ENCODE measurements at regions not wholly inside any gene's neighbourhood (a gene's known extent, or its start where the extent isn't known, plus 50 kb on each side); places are given as distances from the start of the nearest gene placed in this dataset.
A peak's percentile ranks its signal among the peaks of the same experiment; 100 is the strongest.

DNA sequence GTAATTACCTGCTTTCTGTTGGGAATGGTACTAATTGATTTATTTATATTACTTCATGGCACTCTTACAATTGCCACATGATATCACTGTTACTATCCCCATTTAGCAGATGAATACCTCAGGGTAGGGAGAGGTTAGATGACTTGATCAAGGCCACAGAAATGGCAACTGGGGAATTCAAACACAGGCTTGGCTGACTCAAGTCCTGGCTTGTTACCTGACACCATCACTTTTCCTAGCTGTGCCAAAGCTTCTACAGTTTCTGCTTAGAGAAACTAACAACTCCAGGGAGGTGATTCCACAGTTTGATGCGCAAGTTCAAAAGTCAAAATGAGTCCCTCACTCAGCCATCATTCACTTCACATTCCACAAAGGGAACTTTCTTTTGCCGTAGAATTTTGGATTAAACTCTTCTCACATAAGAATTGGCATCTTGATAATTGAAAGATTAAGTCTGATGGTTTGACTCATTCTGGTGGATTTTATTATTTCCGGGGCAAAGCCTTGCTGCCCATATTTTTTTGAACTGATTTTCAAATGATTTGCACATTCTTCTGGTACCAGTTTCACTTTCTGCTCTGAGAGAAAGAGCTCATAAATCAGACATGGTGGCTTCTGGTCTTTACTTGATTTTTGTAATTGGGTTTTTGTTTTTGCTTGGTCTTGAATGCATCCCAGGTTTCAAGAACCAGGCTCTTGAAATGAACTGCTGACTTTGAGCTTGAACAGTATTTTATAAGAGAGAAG lies 656.8 kb downstream of the BCL11A start:
- DNase-seq = no peak

DNA sequence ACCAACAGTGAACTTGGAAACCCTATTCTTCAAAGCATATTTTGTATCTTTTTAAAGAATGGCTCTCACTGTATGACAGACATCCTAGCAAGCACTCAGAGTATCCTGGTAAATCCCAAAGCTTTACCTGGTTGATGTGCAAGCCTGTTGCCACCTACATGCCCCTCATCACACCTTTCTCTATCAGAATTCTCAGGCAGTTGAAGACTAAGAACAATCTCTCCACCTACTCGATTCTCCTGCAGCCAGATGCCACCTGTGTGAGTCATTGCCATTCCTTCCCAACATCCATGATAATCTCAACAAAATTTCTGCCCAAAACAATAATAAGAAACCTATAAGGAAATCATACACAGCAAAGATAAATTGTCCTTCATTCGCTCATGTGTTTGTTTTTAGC lies 659.8 kb downstream of the BCL11A start:
- no peak for DNase-seq

DNA sequence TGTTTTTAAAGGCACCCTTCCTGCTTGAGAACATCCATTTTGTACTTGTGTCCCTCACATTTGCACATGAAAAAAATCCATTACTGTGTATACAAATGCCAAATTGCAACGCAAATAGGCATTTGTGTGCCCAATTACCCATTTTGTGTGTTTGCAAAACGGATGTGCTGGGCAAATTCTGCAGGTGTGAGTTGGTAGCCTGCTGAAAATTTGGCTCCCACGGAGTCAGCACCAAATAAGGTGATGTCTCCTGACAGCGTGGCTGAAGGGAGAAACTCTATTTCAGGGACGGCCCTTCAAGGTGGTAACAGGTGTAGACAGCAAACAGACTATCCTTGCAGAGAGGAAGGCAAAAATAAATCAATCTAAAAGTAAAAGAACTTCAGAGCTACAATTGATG lies 661.1 kb downstream of the BCL11A start:
- DNase-seq = no peak

DNA sequence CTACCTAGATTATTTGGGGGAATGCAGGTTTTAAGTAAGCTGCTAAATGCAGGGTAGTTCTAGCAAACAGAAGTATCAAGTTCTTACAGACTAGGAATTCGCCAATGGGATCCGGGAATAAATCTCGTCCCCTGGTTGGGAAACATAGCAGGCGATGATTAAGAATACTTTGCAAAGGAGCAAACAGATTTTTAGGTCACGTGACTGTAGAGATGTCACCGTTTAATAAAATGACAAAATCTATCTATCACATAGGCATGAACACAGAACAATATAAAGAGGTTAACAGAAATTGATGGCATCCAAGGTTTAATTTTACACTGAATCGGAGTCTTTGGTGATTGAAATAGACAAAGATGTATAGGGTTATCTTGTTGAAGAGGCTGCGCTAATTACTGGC lies 664.1 kb downstream of the BCL11A start:
- no peak for DNase-seq

DNA sequence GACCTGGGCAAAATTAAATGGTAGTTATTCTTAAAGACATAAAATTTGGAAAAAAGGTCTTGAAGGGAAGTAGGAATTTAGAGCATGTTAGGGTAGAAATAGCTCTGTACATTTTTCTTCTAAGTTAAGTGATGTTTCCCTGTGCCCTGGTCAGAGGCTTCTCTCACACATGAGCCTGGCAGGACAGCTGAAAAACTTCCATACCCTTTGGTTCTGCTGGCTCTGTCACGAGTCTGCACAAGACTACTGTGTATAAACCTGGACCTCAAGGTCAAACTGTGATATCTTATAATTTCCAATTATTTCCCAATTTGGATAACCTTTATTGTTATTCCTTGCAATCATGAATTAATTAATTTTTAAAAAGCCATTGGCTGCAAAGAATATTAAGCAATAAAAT lies 664.7 kb downstream of the BCL11A start:
- no peak for DNase-seq

DNA sequence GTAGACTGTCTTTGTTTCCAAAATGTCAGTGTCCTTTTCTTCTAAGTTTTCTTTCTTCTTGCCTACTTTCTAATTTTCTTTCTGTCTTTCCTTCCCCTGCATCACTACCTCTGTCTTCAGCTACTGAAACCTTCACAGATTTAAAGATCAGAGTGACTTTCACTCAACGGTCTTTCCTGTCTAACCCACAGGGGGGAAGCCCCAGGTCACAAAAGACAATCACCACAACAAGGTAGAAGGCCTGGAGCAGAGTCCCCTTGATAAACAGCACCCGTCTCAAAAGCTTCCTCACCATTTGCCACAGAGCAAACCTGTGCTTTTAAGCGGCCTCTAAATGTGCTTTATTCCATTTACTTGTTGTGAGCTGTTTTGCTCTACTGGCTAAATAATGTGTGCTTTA lies 665.4 kb downstream of the BCL11A start:
- DNase-seq = no peak

DNA sequence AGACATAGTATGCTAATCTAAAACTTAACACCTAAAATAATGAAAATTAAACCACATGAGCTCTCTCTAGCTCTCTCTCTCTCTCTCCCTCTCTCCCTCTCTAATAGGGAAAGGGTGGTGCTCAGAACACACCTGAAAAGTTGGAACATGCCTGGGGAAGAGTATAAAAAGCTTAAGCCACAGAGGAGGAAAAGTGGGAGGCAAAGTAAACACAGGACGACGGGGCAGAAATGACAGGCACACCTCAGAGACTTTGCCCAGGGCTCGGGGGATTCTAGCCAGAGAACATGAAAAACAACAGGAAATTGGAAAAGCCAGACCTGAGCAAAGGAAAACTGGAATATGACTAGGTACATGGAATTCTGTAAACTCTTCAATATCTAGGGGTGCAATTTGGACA lies 666.1 kb downstream of the BCL11A start:
- DNase-seq = no peak

DNA sequence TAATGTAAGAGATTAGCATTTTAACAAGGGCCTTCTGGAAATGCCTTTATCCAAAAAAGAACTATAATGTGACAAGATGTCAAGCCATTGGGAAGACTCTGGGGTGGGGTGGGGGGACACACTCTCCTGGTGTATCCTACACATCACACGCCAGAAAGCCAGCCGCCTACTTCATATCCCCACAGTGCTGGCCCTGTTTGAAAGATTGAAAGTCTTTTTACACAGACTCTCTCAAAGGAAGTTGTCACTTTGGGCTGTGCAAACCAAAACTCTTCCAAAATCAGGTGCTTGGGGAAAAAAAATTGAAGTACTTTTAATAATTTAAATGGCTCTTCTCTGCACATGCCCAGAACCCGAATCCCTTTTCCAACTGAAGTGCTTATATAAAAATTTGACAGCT lies 666.7 kb downstream of the BCL11A start:
- DNase-seq = no peak

DNA sequence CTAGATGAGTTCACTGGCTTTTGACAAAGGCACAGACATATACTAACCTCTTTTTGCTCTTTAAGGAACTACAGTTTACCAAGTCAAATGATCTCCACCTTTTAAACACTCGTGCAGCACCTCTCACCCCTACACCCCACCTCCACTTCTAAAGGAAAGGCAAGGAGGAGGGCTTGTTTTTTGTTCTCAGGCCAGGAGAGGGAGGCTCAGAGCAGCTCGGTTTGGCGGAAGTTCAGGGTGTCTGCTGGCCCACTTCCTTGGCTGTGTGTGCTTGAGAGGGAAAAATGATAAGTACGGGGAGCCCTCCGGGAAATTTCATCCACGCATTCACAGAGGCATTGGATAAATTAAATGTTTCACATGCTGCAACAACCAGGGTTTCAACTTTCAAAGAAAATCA lies 667.9 kb downstream of the BCL11A start:
- DNase-seq = peak; percentile 2

DNA sequence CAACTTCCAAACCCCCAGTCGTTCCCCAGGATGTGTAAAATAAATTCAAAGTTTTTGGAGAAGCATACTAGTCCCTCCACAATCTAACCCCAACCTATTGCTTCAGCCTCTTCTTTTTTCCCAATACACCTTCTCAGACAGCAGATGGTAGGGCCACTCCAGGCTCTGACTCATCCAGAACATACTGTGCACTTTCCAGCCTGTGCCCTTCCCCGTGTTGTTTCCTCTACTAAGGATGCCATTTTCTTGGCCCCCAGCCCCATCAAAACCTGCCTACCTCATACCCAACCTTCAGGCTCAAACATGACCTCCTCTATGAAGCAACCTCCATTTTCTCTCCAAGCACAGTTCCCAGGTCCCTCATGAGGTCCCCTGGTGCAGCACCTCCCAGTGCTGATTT lies 669.3 kb downstream of the BCL11A start:
- no peak for DNase-seq

DNA sequence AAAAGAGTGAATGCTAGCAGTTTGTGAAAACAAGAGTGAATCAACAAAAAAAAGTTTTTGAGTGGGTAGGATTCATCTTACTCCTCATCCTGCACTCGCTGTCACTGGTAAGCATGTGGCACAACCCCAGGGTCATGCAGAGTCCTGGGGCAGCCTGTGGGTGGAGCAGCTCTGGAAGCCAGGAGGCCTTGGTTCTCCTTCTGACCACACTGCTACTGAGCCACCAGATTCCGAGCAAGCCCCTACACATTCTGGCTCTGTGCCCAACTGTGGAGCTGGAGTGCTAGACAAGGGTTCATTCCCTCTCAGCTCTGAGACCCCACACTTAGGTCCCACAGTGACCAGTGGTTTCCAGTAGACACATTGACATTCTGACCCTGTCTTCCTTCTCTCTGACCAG lies 670.6 kb downstream of the BCL11A start:
- DNase-seq = no peak

DNA sequence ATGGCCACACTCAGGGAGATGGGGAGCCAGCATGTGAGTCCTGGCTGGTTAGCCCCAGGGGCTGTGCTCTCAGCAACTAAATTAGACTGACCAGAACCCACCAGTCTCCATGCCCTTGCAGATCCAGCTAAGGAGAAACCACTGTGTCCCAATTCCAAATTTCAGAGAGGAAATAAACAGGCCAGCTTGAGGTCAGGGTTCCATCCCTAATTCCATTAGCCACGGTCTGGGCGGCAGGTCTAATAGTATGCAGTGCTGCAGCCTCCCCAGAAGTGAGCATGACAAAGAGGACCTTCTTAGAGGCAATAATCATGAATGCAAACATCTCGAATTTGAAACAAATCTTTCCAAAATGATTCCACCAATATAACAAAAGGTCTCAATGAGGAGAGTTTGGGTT lies 671.2 kb downstream of the BCL11A start:
- DNase-seq = no peak

DNA sequence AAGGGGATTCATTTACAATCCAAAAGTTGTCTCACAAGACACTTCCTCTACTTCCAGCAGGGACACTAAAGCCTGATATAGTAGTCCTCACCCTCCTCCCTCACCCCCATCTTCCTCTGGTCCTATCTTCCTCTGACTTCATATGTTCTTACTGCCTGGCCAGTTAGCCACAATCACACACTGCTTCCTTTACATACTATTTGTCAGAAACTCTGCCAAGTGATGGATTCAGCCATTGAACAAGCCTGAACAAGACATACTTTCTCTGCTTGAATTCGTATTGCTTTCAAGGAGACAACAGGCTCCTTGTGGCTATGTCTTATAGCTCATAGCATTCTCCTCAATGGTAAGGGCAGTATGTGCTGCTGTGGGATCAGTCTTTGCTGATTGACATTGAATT lies 672.2 kb downstream of the BCL11A start:
- no peak for DNase-seq

DNA sequence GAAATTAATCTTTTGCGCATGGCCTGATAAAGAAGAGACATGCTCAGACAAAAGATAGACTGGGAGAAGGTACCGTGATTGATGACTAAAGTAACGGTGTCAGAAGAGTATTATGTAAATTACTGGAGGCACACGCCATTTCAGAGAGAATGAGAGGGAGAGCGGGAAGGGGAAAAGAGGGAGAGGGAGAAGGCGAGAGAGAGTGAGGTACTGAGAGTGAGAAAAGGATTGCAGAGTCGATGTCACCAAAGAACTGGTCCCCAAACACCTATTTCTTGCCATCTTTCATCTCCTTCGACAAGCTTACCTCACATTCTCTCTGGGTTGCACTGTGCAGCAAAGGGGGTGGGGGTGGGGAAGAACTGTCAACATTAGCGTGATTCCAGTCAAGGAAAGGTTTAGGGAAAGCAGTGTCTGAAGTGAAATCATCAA lies 673.7 kb downstream of the BCL11A start:
- no peak for DNase-seq

DNA sequence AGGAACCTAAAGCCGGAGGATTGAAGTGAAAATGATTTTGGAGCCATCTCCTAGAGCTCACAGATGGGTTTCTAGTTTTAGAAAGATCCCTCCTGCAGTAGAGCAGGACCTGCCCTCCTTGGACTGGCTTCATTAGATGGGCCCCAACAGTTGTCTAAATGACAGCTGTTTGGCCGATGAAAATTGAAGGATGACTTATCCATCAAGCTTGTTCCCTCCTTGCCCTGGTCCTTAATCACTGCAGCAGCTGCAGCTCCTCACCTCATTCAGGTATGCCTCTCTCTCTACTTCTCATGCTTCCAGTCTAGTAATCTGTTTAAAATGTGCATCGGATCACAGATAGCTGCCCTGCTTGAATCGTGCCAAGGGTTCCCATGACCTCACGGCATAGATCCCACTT lies 677.6 kb downstream of the BCL11A start:
- no peak for DNase-seq

DNA sequence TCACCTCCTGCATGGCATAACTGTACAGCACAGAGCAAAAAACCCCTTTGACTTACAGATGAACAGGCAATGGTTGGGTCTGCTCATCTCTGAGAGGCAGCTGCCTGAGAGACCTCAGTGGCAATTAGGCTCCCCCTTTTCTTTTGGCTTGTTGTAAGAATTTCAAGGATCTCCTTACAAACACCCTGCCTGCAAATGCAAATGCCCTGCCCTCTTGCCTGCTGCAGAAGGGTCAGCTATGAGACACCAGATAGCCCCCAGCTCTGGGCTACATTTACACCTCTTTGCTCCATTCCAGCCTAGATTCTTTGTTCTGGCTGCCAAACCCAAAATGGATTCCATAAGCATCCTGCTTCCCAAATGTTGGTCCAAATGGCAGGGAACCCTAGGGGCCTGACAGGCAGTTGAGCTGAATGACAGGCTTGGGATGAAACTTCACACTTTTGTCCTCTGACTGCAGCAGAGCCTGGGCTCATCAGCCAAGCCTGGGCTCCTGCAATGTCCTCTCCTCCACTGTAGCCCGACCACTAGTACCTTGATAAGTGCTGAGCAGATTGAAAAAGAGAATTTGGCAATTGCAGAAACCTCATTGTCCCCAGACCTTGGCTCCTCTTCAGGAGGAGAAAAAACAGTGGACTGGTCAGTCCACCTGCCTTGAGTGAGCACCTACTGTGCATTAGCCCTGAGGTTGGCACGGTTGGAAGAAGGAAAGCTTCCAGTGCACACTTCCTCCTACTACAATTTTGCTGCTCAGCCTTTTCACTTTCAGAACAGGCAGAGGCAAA lies 678.3 kb downstream of the BCL11A start:
- DNase-seq = no peak

DNA sequence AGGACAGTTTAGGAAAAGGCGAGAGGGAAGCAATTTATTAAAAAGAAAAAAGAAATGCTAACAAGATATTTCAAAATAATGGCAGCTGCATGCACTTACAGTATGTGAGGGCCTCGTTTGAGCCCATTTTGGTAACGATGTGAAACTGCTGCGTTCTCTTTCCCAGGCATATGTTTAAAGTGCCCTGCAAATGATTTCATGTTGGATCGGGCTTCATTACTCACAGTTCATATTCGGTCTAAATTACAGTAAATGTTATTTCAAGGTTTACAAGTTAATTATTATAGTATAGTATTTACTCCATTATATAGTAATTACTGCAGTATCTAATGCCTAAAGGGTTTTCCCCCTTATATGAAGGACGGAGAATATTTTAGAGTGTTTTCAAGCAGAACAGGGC lies 679.1 kb downstream of the BCL11A start:
- no peak for DNase-seq

DNA sequence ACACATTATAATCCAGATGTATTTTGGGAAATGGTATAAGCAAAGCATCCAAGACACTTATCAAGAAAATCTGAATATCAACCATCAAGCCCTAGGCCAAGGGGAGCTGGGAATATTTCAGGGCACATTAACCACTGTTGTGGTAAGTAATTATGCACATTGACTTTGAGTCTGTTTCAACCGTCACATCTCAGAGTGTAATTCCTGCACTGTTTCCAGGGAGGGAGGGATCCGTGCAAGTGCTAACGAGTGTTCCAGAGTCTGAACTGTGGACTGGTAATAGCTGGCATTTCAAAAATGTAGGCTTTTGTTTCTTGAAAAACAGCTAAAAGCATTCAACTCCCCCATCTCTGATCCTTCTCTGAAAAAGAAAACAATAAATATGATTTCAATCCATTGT lies 681.6 kb downstream of the BCL11A start:
- no peak for DNase-seq

DNA sequence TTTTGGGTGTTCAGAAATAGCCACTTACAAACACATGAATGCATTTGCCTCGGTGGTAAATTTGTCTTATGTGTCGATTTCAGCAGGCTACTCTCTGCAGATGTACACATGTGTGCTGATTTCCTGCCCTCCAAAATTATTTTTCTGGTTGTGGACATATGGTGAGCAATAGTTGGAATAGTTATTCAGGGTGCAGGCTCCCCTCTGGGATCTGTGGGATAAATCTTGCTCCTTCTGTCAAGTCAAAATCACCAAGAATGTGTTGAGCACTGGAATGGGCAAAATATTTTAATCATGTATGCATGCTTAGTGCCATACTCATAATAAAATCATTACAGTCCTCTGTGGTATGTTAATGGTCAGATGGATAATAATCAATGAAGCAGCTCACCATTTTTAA lies 684.5 kb downstream of the BCL11A start:
- peak; percentile 5 for DNase-seq

DNA sequence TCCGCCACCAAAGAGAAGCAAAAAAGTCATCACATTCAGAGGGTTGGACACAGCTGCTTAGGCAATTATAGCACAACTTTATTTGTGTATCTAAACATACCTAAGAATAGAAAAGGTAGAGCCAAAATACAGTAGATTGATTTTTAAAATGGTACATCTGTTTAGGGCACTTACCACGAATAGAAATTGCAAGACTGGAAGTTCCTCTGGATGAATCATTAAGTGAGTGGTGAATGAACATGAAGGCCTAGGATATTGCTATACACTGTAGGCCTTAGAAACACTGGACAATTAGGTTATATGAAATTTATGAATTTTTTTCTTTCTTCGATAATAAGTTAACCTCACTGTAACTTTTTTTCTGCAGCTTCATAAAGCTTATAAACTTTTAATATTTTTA lies 687.0 kb downstream of the BCL11A start:
- no peak for DNase-seq

DNA sequence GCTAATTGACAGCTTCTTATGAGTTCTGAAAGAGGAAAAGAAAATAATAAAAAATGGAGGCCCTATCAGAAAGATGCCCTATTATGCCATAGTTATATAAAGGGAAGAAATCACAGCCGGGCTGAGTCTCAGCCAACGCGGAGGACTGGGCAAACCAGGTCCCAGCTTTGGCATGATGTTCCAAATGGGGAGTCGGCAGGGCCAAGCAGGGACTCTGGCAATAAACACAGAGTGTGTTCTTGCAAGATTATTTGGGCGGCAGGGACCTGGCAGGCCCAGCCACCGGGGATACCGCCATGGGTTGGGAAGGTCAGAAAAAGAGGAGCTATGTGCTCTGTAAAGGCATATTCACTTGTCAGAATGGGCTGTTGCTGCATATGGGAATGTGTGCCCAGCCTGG lies 694.9 kb downstream of the BCL11A start:
- DNase-seq = no peak

DNA sequence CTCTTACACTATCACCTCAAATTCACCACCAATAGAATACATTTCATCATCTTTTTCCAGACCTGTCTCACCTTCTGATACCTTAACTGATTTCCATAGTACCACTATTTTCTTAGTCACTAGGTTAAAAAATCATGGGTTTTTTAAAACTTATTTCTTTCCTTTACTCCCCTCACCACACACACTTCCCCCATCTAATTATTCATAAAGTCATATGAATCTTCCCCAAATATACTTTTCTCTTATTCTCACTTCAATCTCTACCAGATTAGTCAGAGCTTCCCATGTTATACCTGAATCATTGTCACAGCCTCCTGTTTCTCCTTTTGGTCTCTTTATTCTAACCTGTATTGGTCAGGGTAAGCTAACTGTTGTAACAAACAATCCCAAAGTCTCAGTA lies 696.3 kb downstream of the BCL11A start:
- no peak for DNase-seq

DNA sequence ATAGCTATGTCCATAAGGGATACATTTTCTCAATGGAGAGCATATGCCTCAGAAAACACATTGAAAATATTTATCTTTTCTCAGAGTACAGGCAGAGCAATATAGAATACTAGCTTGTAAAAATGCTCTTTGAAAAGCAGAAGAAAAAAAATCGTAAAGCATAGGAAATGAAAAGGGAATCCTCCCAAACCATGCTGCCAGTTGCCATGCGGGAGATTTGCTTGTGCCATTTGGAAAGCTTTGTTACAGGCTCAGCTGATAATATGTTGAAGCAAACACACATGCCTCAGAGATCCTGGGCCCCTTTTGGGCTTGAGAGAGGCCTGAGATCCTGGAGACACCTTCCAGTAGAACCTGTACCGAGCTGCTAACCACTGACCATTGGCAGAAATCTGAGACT lies 697.1 kb downstream of the BCL11A start:
- DNase-seq = no peak

DNA sequence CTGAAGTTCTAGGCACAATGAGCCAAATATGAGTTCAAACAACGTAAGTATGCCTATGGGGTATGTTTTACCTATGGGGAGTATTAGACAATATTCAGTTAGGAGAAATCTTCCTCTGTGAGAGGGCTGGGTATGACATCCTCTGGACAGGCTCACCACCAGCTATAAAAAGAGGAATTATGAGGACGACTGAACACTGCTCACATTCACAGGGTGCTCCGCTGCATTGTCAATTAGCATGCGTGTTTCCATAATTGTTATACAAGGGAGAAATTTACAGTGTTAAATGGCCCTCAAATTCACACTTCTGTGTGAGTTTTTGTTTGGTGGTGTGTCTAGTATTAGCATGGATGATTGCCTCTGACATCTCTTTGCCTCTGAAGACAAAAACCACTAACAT lies 700.4 kb downstream of the BCL11A start:
- DNase-seq = no peak

All from fibroblast of skin of right quadriceps (primary cell).